Stimulated activated naive CD8-positive, alpha-beta T cell treated with anti-CD3 and anti-CD28 coated beads, Interleukin-15, amount 100 ng/mL, for 72 hours (primary cell): ENCODE measurements at regions not wholly inside any gene's neighbourhood (a gene's known extent, or its start where the extent isn't known, plus 50 kb on each side); places are given as distances from the start of the nearest gene placed in this dataset.

Source experiments
- ATAC-seq: fragments of 150-1000 bp; cut with Tn5 transposase; 2 replicates; pipeline ENCODE4 v1.10.0; 2021; ENCODE audit warnings: mild to moderate bottlenecking, moderate library complexity
- DNase-seq, 2 donors: peaks; one replicate each; pipeline ENCODE4 v3.0.0; 2021 to 2022
- H3K27ac Mint-ChIP-seq, 2 donors: one replicate each; pipeline ENCODE4 v1.8.0; 2022; ENCODE audit warnings: mild to moderate bottlenecking in 2 of 2, mixed read lengths in 2 of 2, moderate library complexity in 2 of 2
- H3K27me3 Mint-ChIP-seq: one replicate; pipeline ENCODE4 v1.8.0; 2022; ENCODE audit warnings: mixed read lengths
- H3K4me1 Mint-ChIP-seq: one replicate; pipeline ENCODE4 v1.8.0; 2022; ENCODE audit warnings: mild to moderate bottlenecking, mixed read lengths
- H3K4me3 Mint-ChIP-seq, 2 donors: one replicate each; pipeline ENCODE4 v1.8.0; 2022; ENCODE audit warnings: mild to moderate bottlenecking in 2 of 2, mixed read lengths in 2 of 2, moderate library complexity in 1 of 2
- H3K9me3 Mint-ChIP-seq, 2 donors: one replicate each; pipeline ENCODE4 v1.8.0; 2022; ENCODE audit warnings: mixed read lengths in 2 of 2

DNA sequence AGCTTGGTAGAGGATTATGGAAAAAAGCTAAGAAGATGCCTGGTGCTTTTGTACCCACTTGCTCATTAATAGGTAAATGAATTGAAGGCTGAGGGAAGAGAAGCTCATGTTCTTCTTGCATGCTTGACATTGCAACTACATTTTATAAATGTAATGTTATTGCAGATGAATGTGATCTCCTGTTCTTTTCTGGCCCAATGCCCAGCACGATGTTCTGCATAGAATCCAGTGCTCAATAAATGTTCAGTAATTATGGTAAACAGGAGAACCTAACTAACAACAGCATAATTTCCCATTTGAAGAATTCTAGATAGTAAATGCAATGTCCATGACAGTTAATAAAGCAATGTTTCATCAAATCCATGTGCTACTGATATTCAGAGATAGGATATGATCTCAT is 638.2 kb upstream of the SOX9 start:
- ATAC-seq: no peak
- no peak for DNase-seq
- Mint-ChIP-seq H3K9me3 (peaks cover 0 to 10% of the 10 kb centered on the region in 2 donors), H3K4me3 (no peak overlapping the region), H3K27ac (no peak overlapping the region), H3K27me3 (no peaks in the 10 kb centered on the region), H3K4me1 (no peaks in the 10 kb centered on the region)

DNA sequence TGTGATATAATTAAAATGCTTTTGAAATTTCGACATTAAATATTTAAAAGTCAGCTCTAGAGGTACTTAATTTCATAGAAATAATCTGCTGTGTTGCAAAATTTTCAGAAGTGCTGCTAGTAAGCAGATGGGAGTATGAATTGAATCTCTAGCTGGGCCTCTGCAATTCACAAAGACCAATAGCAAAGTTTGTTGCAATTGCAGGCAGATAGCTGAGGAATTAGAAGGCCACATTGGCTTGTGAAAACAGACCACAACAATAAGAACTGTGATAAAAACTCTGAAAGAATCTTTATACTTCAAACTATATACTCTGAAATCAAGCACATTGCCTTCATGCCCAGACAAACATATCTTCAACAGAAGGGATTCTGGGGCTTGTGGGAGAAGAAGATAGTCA is 636.3 kb upstream of the SOX9 start:
- no peaks in the 10 kb centered on the region for H3K4me1 Mint-ChIP-seq
- no peaks in the 10 kb centered on the region for H3K27me3 Mint-ChIP-seq
- no peak overlapping the region for H3K4me3 Mint-ChIP-seq
- DNase-seq: no peak
- ATAC-seq: no peak
- H3K27ac Mint-ChIP-seq: no peak overlapping the region
- H3K9me3 Mint-ChIP-seq: peaks cover 0 to 6% of the 10 kb centered on the region in 2 donors

DNA sequence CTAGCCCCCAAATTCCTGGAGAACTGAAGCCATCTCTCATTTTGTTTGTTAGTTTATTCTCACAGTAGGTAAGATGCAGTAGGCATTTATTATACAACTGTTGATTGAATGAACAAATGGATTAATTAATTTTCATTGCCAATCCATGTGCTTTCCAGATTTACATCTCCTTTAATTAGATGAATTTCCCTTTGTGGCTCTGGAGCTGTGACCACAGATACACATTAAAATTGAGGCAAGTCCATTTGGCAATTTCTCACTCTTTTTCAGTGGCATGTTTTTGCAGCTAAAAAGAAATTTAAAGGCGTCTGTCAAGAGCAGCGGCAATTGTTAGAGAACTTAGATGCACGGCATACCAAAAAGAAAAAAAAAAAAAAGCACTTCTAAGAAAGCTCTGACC is 635.4 kb upstream of the SOX9 start:
- H3K9me3 Mint-ChIP-seq: peaks cover 0 to 6% of the 10 kb centered on the region in 2 donors

DNA sequence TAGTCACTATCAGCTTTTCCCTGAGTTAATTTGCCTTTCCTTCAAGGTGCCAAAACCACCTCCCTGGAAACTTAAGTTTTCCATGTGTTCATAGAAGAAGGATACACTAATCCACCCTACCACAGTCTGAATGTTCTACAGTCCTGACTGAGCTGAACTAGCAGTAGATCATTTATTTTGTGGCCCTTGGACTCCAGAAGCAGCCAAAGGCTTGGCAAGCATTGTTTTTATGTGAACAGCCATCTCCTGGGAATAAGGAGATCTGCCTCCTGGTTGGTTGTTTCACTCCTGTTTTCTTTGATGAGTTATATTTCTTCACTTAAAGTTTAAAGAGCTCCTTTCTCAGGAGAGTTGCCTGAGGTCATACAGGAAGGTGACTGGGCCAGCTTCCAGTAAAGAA is 634.6 kb upstream of the SOX9 start:
- H3K4me3 Mint-ChIP-seq: no peak overlapping the region
- H3K4me1 Mint-ChIP-seq: no peaks in the 10 kb centered on the region
- no peak for DNase-seq
- H3K27me3 Mint-ChIP-seq: no peaks in the 10 kb centered on the region
- no peak for ATAC-seq
- no peak overlapping the region for H3K27ac Mint-ChIP-seq
- peaks cover 0 to 6% of the 10 kb centered on the region in 2 donors for H3K9me3 Mint-ChIP-seq

More for the DNA sequence above, 635.4 kb upstream of the SOX9 start:
- DNase-seq: no peak
- H3K4me3 Mint-ChIP-seq: no peak overlapping the region
- no peaks in the 10 kb centered on the region for H3K4me1 Mint-ChIP-seq
- H3K27ac Mint-ChIP-seq: no peak overlapping the region
- ATAC-seq: no peak
- no peaks in the 10 kb centered on the region for H3K27me3 Mint-ChIP-seq

DNA sequence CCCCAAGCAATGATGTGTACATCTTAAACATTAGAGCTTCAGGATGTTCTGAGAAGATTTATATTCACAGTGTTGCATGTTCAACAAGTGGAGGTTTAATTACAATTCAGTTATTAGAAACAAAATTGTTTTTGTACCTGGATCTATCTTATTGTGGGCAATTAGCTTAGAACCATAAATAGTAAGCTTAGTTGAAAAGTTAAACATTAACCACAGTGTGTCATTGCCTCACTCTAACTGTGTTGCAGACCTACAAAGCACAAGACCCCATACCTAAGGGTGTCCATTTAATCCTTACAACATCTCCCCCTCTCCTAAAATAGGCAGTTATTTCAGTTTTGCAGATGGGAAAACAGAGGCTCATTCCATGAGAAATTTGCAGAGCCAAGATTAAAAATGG is 632.0 kb upstream of the SOX9 start:
- no peak for ATAC-seq
- no peak overlapping the region for H3K4me3 Mint-ChIP-seq

DNA sequence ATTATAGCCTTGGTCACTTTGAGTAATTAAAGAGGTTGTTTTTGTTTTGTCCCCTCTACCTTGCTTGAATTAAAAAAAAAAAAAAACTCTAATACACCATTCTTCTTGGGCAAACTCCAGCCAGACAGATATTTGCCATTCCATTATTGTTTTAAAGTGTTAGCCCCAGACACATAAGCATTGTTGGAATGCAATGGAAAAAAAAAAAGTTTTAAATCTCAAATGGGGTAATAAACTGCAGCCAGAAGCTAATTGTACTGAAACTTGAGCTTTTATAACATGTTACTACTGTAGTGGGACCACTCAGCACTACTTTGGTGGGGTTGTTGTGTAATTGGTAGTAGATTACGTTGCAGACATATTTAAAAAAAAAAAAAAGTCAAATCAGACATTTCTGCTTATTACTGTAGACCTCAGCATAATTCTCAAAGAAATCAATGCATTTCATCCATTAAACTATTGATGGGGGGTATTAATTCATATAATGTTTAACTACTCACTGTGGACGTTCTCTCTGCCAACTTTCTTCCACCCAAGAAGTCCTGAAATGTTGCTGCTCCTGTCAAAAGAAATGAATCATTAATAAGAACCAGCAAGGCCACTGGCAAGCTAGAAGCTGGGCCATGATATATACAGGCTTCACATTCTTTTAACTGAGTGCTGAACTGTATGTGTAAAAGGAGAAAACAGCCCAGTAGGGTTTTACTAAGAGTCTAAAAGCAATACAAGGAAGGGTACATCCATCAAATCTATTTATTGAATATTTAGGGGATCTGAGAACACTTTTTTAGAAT is 626.6 kb upstream of the SOX9 start:
- Mint-ChIP-seq H3K4me1 (no peaks in the 10 kb centered on the region), H3K4me3 (no peak overlapping the region), H3K27ac (no peak overlapping the region), H3K9me3 (peaks cover 0 to 5% of the 10 kb centered on the region in 2 donors), H3K27me3 (no peaks in the 10 kb centered on the region)
- DNase-seq (no peak), ATAC-seq (no peak)

More for the DNA sequence above, 632.0 kb upstream of the SOX9 start:
- no peak for DNase-seq
- Mint-ChIP-seq H3K9me3 (peaks cover 0 to 5% of the 10 kb centered on the region in 2 donors), H3K27ac (no peak overlapping the region), H3K27me3 (no peaks in the 10 kb centered on the region), H3K4me1 (no peaks in the 10 kb centered on the region)

DNA sequence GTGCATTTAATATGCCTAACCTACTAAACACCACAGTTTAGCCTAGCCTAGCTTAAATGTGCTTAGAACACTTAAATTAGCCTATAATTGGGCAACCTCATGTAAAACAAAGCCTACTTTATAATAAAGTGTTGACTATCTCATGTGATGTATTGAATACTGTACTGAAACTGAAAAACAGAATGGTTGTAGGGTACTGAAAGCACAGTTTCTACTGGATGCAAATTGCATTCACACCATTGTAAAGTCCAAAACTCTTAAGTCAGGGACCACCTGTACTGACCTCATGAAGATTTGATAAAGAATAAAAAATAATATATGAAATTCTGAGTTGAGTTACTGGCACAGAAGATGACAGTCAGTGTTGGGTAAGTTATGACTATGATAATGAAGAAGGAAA is 625.4 kb upstream of the SOX9 start:
- no peak for DNase-seq
- no peaks in the 10 kb centered on the region for H3K27me3 Mint-ChIP-seq
- H3K4me1 Mint-ChIP-seq: no peaks in the 10 kb centered on the region
- ATAC-seq: no peak
- H3K27ac Mint-ChIP-seq: no peak overlapping the region
- H3K4me3 Mint-ChIP-seq: no peak overlapping the region
- H3K9me3 Mint-ChIP-seq: peaks cover 0 to 5% of the 10 kb centered on the region in 2 donors

- ATAC-seq (no peak), DNase-seq (no peak)
- H3K4me1 Mint-ChIP-seq: no peaks in the 10 kb centered on the region
- peaks cover 0 to 6% of the 10 kb centered on the region in 2 donors for H3K9me3 Mint-ChIP-seq
- no peak overlapping the region for H3K27ac Mint-ChIP-seq
- H3K4me3 Mint-ChIP-seq: no peak overlapping the region
- H3K27me3 Mint-ChIP-seq: no peaks in the 10 kb centered on the region
Observed at GRCh38 chr17:71496552-71496951, 624.3 kb upstream of the SOX9 start.

DNA sequence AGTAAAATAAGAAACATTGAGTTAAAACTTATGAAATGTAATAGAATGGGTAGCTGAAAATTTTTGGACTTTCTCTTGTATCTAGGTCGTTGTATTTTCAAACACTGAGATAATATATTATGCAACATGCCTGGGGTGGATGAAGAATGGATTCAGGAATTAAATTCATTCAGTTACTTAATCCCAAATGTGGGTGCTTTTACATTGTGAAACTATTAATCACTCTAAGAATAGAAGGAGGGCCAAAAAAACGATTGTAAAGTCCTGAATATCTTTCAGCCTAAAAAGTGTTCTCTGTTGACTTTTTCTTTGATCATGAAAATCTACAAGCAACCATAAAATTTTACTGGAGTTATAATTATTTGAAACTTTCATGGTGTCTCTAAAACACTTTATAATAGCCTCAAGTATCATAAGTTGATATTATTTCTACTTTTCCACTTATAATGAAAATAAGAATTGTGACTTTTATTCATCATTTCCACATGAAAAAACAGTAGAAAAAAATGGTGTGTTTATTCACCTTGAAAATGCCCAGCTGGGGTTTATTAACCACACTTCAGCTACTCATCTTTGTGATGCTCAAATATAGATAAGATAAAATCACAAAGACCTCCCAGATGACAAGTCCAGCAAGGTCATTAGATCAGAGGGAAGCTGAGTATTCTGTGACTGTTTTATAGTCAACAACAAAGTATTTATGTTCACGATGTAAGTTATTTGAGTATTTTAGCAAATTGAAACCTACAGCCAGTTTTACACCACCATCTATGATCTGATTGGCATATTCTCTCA is 619.9 kb upstream of the SOX9 start:
- ATAC-seq (no peak), DNase-seq (no peak)
- Mint-ChIP-seq H3K27ac (no peak overlapping the region), H3K9me3 (peaks cover 4 to 5% of the 10 kb centered on the region in 2 donors), H3K4me1 (no peaks in the 10 kb centered on the region), H3K27me3 (no peaks in the 10 kb centered on the region), H3K4me3 (no peak overlapping the region)

DNA sequence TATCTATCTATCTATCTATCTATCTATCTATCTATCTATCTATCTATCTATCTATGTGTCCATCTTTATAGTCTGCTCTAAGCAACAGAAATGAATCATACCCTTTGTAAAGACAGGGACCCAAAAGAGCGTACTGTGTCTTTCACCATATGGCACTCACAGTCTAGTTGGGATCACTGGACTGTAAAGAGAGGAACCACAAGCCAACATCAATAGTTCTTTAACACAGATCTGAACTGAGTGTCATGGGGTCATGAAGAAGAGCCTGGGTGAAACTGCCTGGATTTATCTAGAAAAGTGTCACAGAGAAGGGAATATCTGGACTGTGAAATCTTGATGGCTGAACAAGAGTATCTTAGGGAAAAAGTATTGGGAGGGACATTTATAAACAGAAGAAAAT is 619.1 kb upstream of the SOX9 start:
- DNase-seq (no peak), ATAC-seq (no peak)
- Mint-ChIP-seq H3K27me3 (no peaks in the 10 kb centered on the region), H3K9me3 (peaks cover 5 to 7% of the 10 kb centered on the region in 2 donors), H3K4me1 (no peaks in the 10 kb centered on the region), H3K4me3 (no peak overlapping the region), H3K27ac (no peak overlapping the region)

- peaks cover 5 to 7% of the 10 kb centered on the region in 2 donors for H3K9me3 Mint-ChIP-seq
- ATAC-seq (no peak), DNase-seq (no peak)
- H3K27ac Mint-ChIP-seq: no peak overlapping the region
- no peak overlapping the region for H3K4me3 Mint-ChIP-seq
- no peaks in the 10 kb centered on the region for H3K4me1 Mint-ChIP-seq
- H3K27me3 Mint-ChIP-seq: no peaks in the 10 kb centered on the region
Observed at GRCh38 chr17:71502443-71502842, 618.4 kb upstream of the SOX9 start.

DNA sequence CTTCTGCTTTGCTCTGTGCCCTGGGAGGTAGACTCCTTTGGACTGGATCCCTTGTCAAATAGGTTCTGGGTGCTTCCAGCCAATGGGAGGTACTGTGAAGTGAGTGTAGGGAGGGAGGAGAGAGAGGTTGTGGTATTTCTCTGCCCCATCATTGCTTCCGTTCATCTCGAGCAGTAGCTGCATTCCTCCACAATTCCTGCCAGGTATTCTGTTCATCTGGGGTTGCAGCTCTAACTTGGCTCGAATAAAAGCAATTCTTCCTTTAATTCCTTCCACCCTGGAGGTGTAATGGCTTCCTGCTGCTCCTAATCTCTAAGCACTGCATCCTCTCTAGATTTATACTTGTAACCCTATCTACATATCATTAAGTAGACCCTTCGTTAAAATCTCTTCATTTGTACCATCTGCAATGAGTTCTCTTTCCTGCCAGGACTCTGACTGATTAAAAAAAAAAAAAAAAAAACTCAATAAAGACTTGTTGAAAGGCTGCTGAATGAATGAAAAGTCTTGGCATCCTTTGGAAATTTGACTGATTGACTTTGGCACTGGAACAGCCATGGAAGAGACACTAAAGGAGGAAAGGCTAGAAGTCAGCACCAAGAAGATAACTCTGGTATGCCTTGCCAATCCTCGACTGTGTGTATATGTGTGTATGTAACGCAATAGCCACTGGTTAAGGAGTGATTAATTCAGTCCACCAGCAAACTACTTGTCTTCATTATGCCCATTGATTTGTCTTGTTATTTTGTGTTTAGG is 616.9 kb upstream of the SOX9 start:
- Mint-ChIP-seq H3K4me1 (no peaks in the 10 kb centered on the region), H3K27me3 (no peaks in the 10 kb centered on the region)

DNA sequence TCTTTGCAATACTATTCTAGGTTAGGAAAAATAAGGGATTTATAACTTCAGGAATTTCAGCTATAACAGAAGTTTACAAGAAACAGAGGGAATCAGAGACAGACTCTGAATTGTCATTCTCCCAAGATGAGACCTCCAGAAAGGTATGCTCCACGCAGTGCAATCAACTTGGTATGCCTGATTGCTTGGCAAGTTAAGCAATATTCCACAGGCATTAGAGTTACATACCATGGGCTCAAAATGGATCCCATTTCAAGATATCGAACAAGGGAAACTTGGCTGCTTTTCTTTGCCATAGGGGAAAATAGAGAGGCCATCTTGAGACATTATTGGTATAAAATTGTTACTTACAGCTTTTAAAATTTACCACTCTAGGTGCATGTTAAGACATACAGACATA is 615.6 kb upstream of the SOX9 start:
- ATAC-seq (no peak), DNase-seq (no peak)
- H3K9me3 Mint-ChIP-seq: peaks cover 7 to 13% of the 10 kb centered on the region in 2 donors
- no peaks in the 10 kb centered on the region for H3K4me1 Mint-ChIP-seq
- H3K27ac Mint-ChIP-seq: no peak overlapping the region
- H3K4me3 Mint-ChIP-seq: no peak overlapping the region
- H3K27me3 Mint-ChIP-seq: no peaks in the 10 kb centered on the region

More for the DNA sequence above, 616.9 kb upstream of the SOX9 start:
- ATAC-seq (no peak), DNase-seq (no peak)
- H3K9me3 Mint-ChIP-seq: peaks cover 7 to 11% of the 10 kb centered on the region in 2 donors
- H3K4me3 Mint-ChIP-seq: no peak overlapping the region
- no peak overlapping the region for H3K27ac Mint-ChIP-seq

DNA sequence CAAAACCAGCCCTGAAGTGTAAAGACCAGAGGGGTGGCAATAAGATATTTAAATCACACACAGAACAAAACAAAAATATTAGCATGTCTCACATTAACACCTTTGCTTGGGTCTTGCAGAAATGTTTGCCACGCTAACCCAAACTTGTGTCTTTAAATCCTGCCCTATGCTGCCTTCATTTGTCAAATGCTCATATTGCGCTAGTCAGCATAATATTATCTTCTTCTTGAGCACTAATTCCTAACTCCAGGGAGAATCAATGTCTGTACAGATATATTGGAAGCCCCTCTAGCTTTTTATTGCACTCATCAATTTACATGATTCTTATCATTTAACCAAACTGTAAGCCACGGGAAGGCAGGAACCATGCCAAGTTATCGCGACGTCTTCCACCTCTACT is 614.8 kb upstream of the SOX9 start:
- H3K9me3 Mint-ChIP-seq: peaks cover 7 to 13% of the 10 kb centered on the region in 2 donors
- DNase-seq (no peak), ATAC-seq (no peak)
- H3K27me3 Mint-ChIP-seq: no peaks in the 10 kb centered on the region
- no peak overlapping the region for H3K4me3 Mint-ChIP-seq
- H3K27ac Mint-ChIP-seq: no peak overlapping the region
- H3K4me1 Mint-ChIP-seq: no peaks in the 10 kb centered on the region

GRCh38 chr17:71511266-71511995 is 609.4 kb upstream of the SOX9 start:
- H3K4me1 Mint-ChIP-seq: no peaks in the 10 kb centered on the region

More at GRCh38 chr17:71511266-71511995, 609.4 kb upstream of the SOX9 start:
- H3K27ac Mint-ChIP-seq: no peak overlapping the region
- no peaks in the 10 kb centered on the region for H3K27me3 Mint-ChIP-seq
- no peak overlapping the region for H3K4me3 Mint-ChIP-seq
- ATAC-seq (no peak), DNase-seq (no peak)
- peaks cover 4 to 8% of the 10 kb centered on the region in 2 donors for H3K9me3 Mint-ChIP-seq
